ENCODE measurements at regions not wholly inside any gene's neighbourhood (a gene's known extent, or its start where the extent isn't known, plus 50 kb on each side); places are given as distances from the start of the nearest gene placed in this dataset.
A peak's percentile ranks its signal among the peaks of the same experiment; 100 is the strongest.

- no peaks in the 10 kb centered on the region for H3K36me3 ChIP-seq (ENCODE audit: control insufficient read depth in 2 of 2, insufficient read depth in 1 of 2, low read length in 2 of 2)
- H3K4me3 ChIP-seq (ENCODE audit: low read depth, low read length), result no peak overlapping the region
- ChIA-PET CTCF (interaction anchor here (0.6 kb wide), 2 partner anchors 117 to 178 kb away, joined by 3 read pairs; no protein-coding TSS in a partner anchor), POLR2A (no interaction called here)
- no peaks in the 10 kb centered on the region for H3K4me1 ChIP-seq (ENCODE audit: control insufficient read depth, insufficient read depth, low read length)
- TF ChIP-seq ZNF223 (tag by site-specific recombination; IDR thresholded peaks at IDR 0.05), result no peak
- no peak for TF ChIP-seq GFI1B (tag by site-specific recombination; IDR thresholded peaks at IDR 0.05)
- TF ChIP-seq ZNF121 (tag by site-specific recombination; IDR thresholded peaks at IDR 0.05), result no peak
- no peak for TF ChIP-seq ZBTB17 (tag by site-specific recombination; IDR thresholded peaks at IDR 0.05)
- TF ChIP-seq GLIS2 (tag by site-specific recombination; IDR thresholded peaks at IDR 0.05), result no peak
- no peak for TF ChIP-seq ZNF324 (tag by site-specific recombination; IDR thresholded peaks at IDR 0.05)
- TF ChIP-seq ZBTB10 (tag by site-specific recombination; IDR thresholded peaks at IDR 0.05), result no peak
- no peaks in the 10 kb centered on the region for H3K9me3 ChIP-seq (ENCODE audit: control insufficient read depth, insufficient read depth, low read depth, low read length)
- no peak overlapping the region for H3K27ac ChIP-seq (ENCODE audit: extremely low read depth, low read depth, low read length)
Observed at GRCh38 chr15:92273723-92274122, 120.0 kb upstream of the ST8SIA2 start.

GRCh38 chr15:92277776-92278175 is 115.9 kb upstream of the ST8SIA2 start:
- CTCF ChIA-PET, result interaction anchor here (0.9 kb wide), 1 partner anchor 8 kb away, joined by 4 read pairs; no protein-coding TSS in a partner anchor

GRCh38 chr15:92283813-92284212 is 109.9 kb upstream of the ST8SIA2 start:
- no peak for TF ChIP-seq SCRT2 (tag by site-specific recombination; IDR thresholded peaks at IDR 0.05)
- TF ChIP-seq ZBTB7A (tag by site-specific recombination; IDR thresholded peaks at IDR 0.05; ENCODE audit: low read depth), result no peak
- Histone ChIP-seq H3K9me3 (ENCODE audit: control insufficient read depth, insufficient read depth, low read depth, low read length) (no peaks in the 10 kb centered on the region; the same call in 1 of the 2 replicates), H3K4me1 (ENCODE audit: control insufficient read depth, insufficient read depth, low read length) (no peaks in the 10 kb centered on the region), H3K36me3 (ENCODE audit: control insufficient read depth in 2 of 2, insufficient read depth in 1 of 2, low read length in 2 of 2) (no peaks in the 10 kb centered on the region), H3K27ac (ENCODE audit: extremely low read depth, low read depth, low read length) (no peak overlapping the region), H3K4me3 (ENCODE audit: low read depth, low read length) (no peak overlapping the region)
- ChIA-PET POLR2A (no interaction called here), CTCF (interaction anchor here (0.8 kb wide), 1 partner anchor 1684 kb away, joined by 5 read pairs; no protein-coding TSS in a partner anchor)

More at GRCh38 chr15:92277776-92278175, 115.9 kb upstream of the ST8SIA2 start:
- POLR2A ChIA-PET, result no interaction called here
- Histone ChIP-seq H3K36me3 (ENCODE audit: control insufficient read depth in 2 of 2, insufficient read depth in 1 of 2, low read length in 2 of 2) (no peaks in the 10 kb centered on the region), H3K27ac (ENCODE audit: extremely low read depth, low read depth, low read length) (no peak overlapping the region), H3K4me1 (ENCODE audit: control insufficient read depth, insufficient read depth, low read length) (no peaks in the 10 kb centered on the region), H3K4me3 (ENCODE audit: low read depth, low read length) (no peak overlapping the region), H3K9me3 (ENCODE audit: control insufficient read depth, insufficient read depth, low read depth, low read length) (no peaks in the 10 kb centered on the region)
- TF ChIP-seq CTCF (tag by site-specific recombination; IDR thresholded peaks at IDR 0.05) (peak; percentile 48; the same call in 1 of the 2 replicates), ZNF19 (tag by site-specific recombination; IDR thresholded peaks at IDR 0.05; ENCODE audit: low read depth) (no peak), ZNF174 (tag by site-specific recombination; IDR thresholded peaks at IDR 0.05) (no peak), ZNF521 (tag by site-specific recombination; IDR thresholded peaks at IDR 0.05) (no peak), ELK4 (IDR thresholded peaks at IDR 0.05; ENCODE audit: borderline replicate concordance, low read depth, low read length) (no peak), ZNF654 (tag by site-specific recombination; IDR thresholded peaks at IDR 0.05; ENCODE audit: low read depth) (no peak)

All from HEK293 (cell line).